ENCODE measurements at regions not wholly inside any gene's neighbourhood (a gene's known extent, or its start where the extent isn't known, plus 50 kb on each side); places are given as distances from the start of the nearest gene placed in this dataset.
"Not testable (repeated sequence)": the region's sequence is repeated elsewhere in the genome, so short reads cannot be mapped to it uniquely, and the experiment has no call there.

GRCh38 chr18:30860741-30861140 is 181.8 kb downstream of the DSC3 start:
- Mint-ChIP-seq H3K27me3 (no peaks in the 10 kb centered on the region), H3K9me3 (no peaks in the 10 kb centered on the region), H3K27ac (no peak overlapping the region), H3K4me3 (no peak overlapping the region), H3K4me1 (no peaks in the 10 kb centered on the region)
- no peak for ATAC-seq
- no peak for DNase-seq

- ATAC-seq = no peak
- no peaks in the 10 kb centered on the region for H3K9me3 Mint-ChIP-seq
- DNase-seq = no peak
- no peak overlapping the region for H3K27ac Mint-ChIP-seq
- H3K4me3 Mint-ChIP-seq = no peak overlapping the region
- H3K4me1 Mint-ChIP-seq = no peaks in the 10 kb centered on the region
- H3K27me3 Mint-ChIP-seq = no peaks in the 10 kb centered on the region
Observed at GRCh38 chr18:30859036-30859435, 183.5 kb downstream of the DSC3 start.

GRCh38 chr18:30858560-30858959 is 184.0 kb downstream of the DSC3 start:
- Mint-ChIP-seq H3K4me1 (no peaks in the 10 kb centered on the region), H3K9me3 (no peaks in the 10 kb centered on the region), H3K27me3 (no peaks in the 10 kb centered on the region), H3K27ac (no peak overlapping the region), H3K4me3 (no peak overlapping the region)
- DNase-seq = no peak
- no peak for ATAC-seq

- H3K9me3 Mint-ChIP-seq = no peaks in the 10 kb centered on the region
- ATAC-seq (no peak), DNase-seq (no peak)
- no peak overlapping the region for H3K27ac Mint-ChIP-seq
- H3K27me3 Mint-ChIP-seq = no peaks in the 10 kb centered on the region
- no peak overlapping the region for H3K4me3 Mint-ChIP-seq
- no peaks in the 10 kb centered on the region for H3K4me1 Mint-ChIP-seq
Observed at GRCh38 chr18:30855762-30856161, 186.8 kb downstream of the DSC3 start.

- Mint-ChIP-seq H3K27ac (no peak overlapping the region), H3K4me3 (no peak overlapping the region), H3K27me3 (no peaks in the 10 kb centered on the region), H3K9me3 (peaks cover 4 to 9% of the 10 kb centered on the region in 2 donors), H3K4me1 (no peaks in the 10 kb centered on the region)
- ATAC-seq (no peak), DNase-seq (no peak)
Observed at GRCh38 chr18:30852980-30853379, 189.6 kb downstream of the DSC3 start.

- Mint-ChIP-seq H3K27ac (no peak overlapping the region), H3K27me3 (no peaks in the 10 kb centered on the region), H3K4me3 (no peak overlapping the region), H3K9me3 (peaks cover 8 to 12% of the 10 kb centered on the region in 2 donors), H3K4me1 (no peaks in the 10 kb centered on the region)
- no peak for ATAC-seq
- DNase-seq = no peak
Observed at GRCh38 chr18:30852541-30852940, 190.0 kb downstream of the DSC3 start.

GRCh38 chr18:30839056-30839561 is 203.4 kb downstream of the DSC3 start:
- not testable (repeated sequence) for H3K4me1 Mint-ChIP-seq, H3K4me3 Mint-ChIP-seq, DNase-seq, H3K27ac Mint-ChIP-seq, ATAC-seq, H3K27me3 Mint-ChIP-seq
- H3K9me3 Mint-ChIP-seq = peaks cover 17 to 21% of the 10 kb centered on the region in 2 donors

- H3K9me3 Mint-ChIP-seq = peaks cover 5 to 16% of the 10 kb centered on the region in 2 donors
- H3K27ac Mint-ChIP-seq = no peak overlapping the region
- H3K4me3 Mint-ChIP-seq = no peak overlapping the region
- H3K27me3 Mint-ChIP-seq = no peaks in the 10 kb centered on the region
- no peaks in the 10 kb centered on the region for H3K4me1 Mint-ChIP-seq
- no peak for DNase-seq
- ATAC-seq = no peak
Observed at GRCh38 chr18:30828700-30829099, 213.8 kb downstream of the DSC3 start.

- Mint-ChIP-seq H3K27ac (no peak overlapping the region), H3K9me3 (peaks cover 11 to 15% of the 10 kb centered on the region in 2 donors), H3K4me3 (no peak overlapping the region), H3K4me1 (no peaks in the 10 kb centered on the region), H3K27me3 (no peaks in the 10 kb centered on the region)
- no peak for ATAC-seq
- no peak for DNase-seq
Observed at GRCh38 chr18:30819619-30820018, 222.9 kb downstream of the DSC3 start.

- no peak overlapping the region for H3K27ac Mint-ChIP-seq
- no peaks in the 10 kb centered on the region for H3K4me1 Mint-ChIP-seq
- H3K27me3 Mint-ChIP-seq = no peaks in the 10 kb centered on the region
- no peak for DNase-seq
- ATAC-seq = no peak
- H3K4me3 Mint-ChIP-seq = no peak overlapping the region
- H3K9me3 Mint-ChIP-seq = peaks cover 11 to 23% of the 10 kb centered on the region in 2 donors
Observed at GRCh38 chr18:30814446-30814845, 228.1 kb downstream of the DSC3 start.

GRCh38 chr18:30811580-30811979 is 231.0 kb downstream of the DSC3 start:
- Mint-ChIP-seq H3K9me3 (peaks cover 5 to 13% of the 10 kb centered on the region in 2 donors), H3K4me1 (no peaks in the 10 kb centered on the region), H3K27ac (no peak overlapping the region), H3K4me3 (no peak overlapping the region), H3K27me3 (no peaks in the 10 kb centered on the region)
- ATAC-seq (no peak), DNase-seq (no peak)

- no peak overlapping the region for H3K4me3 Mint-ChIP-seq
- no peaks in the 10 kb centered on the region for H3K4me1 Mint-ChIP-seq
- H3K27ac Mint-ChIP-seq = no peak overlapping the region
- H3K27me3 Mint-ChIP-seq = no peaks in the 10 kb centered on the region
- no peak for DNase-seq
- ATAC-seq = no peak
- H3K9me3 Mint-ChIP-seq = peaks cover 0 to 8% of the 10 kb centered on the region in 2 donors
Observed at GRCh38 chr18:30810580-30810979, 232.0 kb downstream of the DSC3 start.

- ATAC-seq (no peak), DNase-seq (no peak)
- Mint-ChIP-seq H3K27ac (no peak overlapping the region), H3K9me3 (peaks cover 7% of the 10 kb centered on the region in 2 donors), H3K4me1 (no peaks in the 10 kb centered on the region), H3K4me3 (no peak overlapping the region), H3K27me3 (no peaks in the 10 kb centered on the region)
Observed at GRCh38 chr18:30806823-30807222, 235.7 kb downstream of the DSC3 start.

- Mint-ChIP-seq H3K9me3 (peaks cover 3 to 10% of the 10 kb centered on the region in 2 donors), H3K4me3 (no peak overlapping the region), H3K4me1 (no peaks in the 10 kb centered on the region), H3K27ac (no peak overlapping the region), H3K27me3 (no peaks in the 10 kb centered on the region)
- ATAC-seq (no peak), DNase-seq (no peak)
Observed at GRCh38 chr18:30800800-30801199, 241.7 kb downstream of the DSC3 start.

GRCh38 chr18:30792051-30792450 is 250.5 kb downstream of the DSC3 start:
- no peak for DNase-seq
- peaks cover 1 to 13% of the 10 kb centered on the region in 2 donors for H3K9me3 Mint-ChIP-seq

GRCh38 chr18:30788411-30788991 is 254.0 kb downstream of the DSC3 start:
- H3K27ac Mint-ChIP-seq = not testable (repeated sequence)
- peaks cover 13 to 22% of the 10 kb centered on the region in 2 donors for H3K9me3 Mint-ChIP-seq

More at GRCh38 chr18:30792051-30792450, 250.5 kb downstream of the DSC3 start:
- Mint-ChIP-seq H3K27me3 (no peaks in the 10 kb centered on the region), H3K4me3 (no peak overlapping the region), H3K4me1 (no peaks in the 10 kb centered on the region), H3K27ac (no peak overlapping the region)
- no peak for ATAC-seq

GRCh38 chr18:30787410-30787809 is 255.1 kb downstream of the DSC3 start:
- no peak for ATAC-seq
- no peak for DNase-seq
- no peak overlapping the region for H3K4me3 Mint-ChIP-seq
- H3K9me3 Mint-ChIP-seq = peaks cover 13 to 26% of the 10 kb centered on the region in 2 donors
- no peak overlapping the region for H3K27ac Mint-ChIP-seq
- no peaks in the 10 kb centered on the region for H3K4me1 Mint-ChIP-seq
- H3K27me3 Mint-ChIP-seq = no peaks in the 10 kb centered on the region

More at GRCh38 chr18:30788411-30788991, 254.0 kb downstream of the DSC3 start:
- H3K27me3 Mint-ChIP-seq, H3K4me3 Mint-ChIP-seq, DNase-seq, H3K4me1 Mint-ChIP-seq, ATAC-seq: not testable (repeated sequence)
